ENCODE measurements at regions not wholly inside any gene's neighbourhood (a gene's known extent, or its start where the extent isn't known, plus 50 kb on each side); places are given as distances from the start of the nearest gene placed in this dataset.

DNA sequence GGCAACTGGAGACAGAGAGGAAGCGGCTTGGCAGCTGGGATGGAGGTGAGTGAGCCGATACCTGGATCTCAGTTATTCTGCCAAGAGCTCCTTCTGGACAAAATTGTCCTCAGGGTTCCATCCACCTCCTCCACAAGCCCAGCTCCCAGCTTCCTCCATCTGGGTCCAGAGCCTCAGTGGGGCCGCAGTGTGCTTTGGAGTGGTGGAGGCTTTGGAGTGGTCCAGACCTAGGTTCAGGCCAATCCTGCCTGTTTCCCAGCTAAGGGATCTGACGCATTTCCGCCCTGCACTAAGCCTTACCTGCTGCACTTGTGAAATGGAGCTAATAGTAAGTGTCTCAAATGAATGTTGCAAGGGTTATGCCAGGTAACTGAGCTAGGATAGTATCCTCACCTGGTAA is 355.7 kb upstream of the SHH start:
- intact Hi-C loops (cut with micrococcal nuclease; ENCODE audit: unreplicated experiment), result no loop called here
- Histone ChIP-seq H3K4me3 (ENCODE audit: low read depth in 2 of 2, low read length in 2 of 2) (no peak overlapping the region), H3K9me3 (ENCODE audit: control insufficient read depth, insufficient read depth, low read depth, low read length) (no peaks in the 10 kb centered on the region), H3K4me1 (ENCODE audit: control insufficient read depth, insufficient read depth, low read length) (no peaks in the 10 kb centered on the region), H3K27ac (ENCODE audit: low read length) (no peak overlapping the region), H3K27me3 (ENCODE audit: control insufficient read depth, insufficient read depth, low read length) (no peaks in the 10 kb centered on the region), H3K36me3 (ENCODE audit: control insufficient read depth, insufficient read depth, low read length) (no peaks in the 10 kb centered on the region)
- no peak for TF ChIP-seq POLR2AphosphoS5 (IDR thresholded peaks at IDR 0.05; ENCODE audit: low read depth, low read length)
- no peak for TF ChIP-seq SIN3A (IDR thresholded peaks at IDR 0.05; ENCODE audit: borderline replicate concordance, insufficient read depth, low read depth, low read length)
- TF ChIP-seq TCF7L2 (IDR thresholded peaks at IDR 0.05; ENCODE audit: low read depth, low read length), result no peak
- TF ChIP-seq, protein P1, sequence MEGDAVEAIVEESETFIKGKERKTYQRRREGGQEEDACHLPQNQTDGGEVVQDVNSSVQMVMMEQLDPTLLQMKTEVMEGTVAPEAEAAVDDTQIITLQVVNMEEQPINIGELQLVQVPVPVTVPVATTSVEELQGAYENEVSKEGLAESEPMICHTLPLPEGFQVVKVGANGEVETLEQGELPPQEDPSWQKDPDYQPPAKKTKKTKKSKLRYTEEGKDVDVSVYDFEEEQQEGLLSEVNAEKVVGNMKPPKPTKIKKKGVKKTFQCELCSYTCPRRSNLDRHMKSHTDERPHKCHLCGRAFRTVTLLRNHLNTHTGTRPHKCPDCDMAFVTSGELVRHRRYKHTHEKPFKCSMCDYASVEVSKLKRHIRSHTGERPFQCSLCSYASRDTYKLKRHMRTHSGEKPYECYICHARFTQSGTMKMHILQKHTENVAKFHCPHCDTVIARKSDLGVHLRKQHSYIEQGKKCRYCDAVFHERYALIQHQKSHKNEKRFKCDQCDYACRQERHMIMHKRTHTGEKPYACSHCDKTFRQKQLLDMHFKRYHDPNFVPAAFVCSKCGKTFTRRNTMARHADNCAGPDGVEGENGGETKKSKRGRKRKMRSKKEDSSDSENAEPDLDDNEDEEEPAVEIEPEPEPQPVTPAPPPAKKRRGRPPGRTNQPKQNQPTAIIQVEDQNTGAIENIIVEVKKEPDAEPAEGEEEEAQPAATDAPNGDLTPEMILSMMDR (IDR thresholded peaks at IDR 0.05), result no peak
- TF ChIP-seq, protein P2, sequence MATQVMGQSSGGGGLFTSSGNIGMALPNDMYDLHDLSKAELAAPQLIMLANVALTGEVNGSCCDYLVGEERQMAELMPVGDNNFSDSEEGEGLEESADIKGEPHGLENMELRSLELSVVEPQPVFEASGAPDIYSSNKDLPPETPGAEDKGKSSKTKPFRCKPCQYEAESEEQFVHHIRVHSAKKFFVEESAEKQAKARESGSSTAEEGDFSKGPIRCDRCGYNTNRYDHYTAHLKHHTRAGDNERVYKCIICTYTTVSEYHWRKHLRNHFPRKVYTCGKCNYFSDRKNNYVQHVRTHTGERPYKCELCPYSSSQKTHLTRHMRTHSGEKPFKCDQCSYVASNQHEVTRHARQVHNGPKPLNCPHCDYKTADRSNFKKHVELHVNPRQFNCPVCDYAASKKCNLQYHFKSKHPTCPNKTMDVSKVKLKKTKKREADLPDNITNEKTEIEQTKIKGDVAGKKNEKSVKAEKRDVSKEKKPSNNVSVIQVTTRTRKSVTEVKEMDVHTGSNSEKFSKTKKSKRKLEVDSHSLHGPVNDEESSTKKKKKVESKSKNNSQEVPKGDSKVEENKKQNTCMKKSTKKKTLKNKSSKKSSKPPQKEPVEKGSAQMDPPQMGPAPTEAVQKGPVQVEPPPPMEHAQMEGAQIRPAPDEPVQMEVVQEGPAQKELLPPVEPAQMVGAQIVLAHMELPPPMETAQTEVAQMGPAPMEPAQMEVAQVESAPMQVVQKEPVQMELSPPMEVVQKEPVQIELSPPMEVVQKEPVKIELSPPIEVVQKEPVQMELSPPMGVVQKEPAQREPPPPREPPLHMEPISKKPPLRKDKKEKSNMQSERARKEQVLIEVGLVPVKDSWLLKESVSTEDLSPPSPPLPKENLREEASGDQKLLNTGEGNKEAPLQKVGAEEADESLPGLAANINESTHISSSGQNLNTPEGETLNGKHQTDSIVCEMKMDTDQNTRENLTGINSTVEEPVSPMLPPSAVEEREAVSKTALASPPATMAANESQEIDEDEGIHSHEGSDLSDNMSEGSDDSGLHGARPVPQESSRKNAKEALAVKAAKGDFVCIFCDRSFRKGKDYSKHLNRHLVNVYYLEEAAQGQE (IDR thresholded peaks at IDR 0.05; ENCODE audit: insufficient read depth in 1 of 2, low read depth in 2 of 2, low read length in 1 of 2), result no peak
- DNase-seq (ENCODE audit: low read depth, low spot score), result no peak
- ATAC-seq, result no peak
- in situ Hi-C loops (cut with HindIII; ENCODE audit: low pct_unique_long_range_greater_than_20kb, low sequenced_read_pairs), result no loop called here
- POLR2A ChIA-PET, result no interaction called here
- no TSS peak for BruUV-seq (replicated peaks)
- CTCF ChIA-PET, result interaction anchor here (0.6 kb wide), 1 partner anchor 24 kb away, joined by 3 read pairs; no protein-coding TSS in a partner anchor

DNA sequence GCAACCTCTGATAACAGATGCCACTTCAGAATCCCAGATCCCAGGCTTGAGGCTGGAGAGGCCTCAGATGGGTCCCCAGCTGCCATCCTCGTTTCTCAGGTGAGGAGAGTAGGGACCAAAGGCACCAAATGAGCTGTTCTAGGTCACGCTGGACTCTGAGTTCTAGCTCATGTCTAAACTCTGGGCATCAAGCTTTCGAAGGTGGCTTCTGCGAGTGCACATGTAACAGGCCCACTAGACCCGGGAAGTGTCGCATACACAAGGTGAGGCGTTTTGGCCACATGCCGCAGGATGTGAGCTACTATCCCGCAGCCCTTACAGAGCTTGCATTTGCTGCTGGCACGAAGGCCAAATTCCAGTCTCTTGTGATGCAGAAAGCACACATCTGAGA is 355.1 kb upstream of the SHH start:
- BruUV-seq (replicated peaks), result no TSS peak
- H3K36me3 ChIP-seq (ENCODE audit: control insufficient read depth, insufficient read depth, low read length), result no peaks in the 10 kb centered on the region
- in situ Hi-C loops (cut with HindIII; ENCODE audit: low pct_unique_long_range_greater_than_20kb, low sequenced_read_pairs) (no loop called here), intact Hi-C loops (cut with micrococcal nuclease; ENCODE audit: unreplicated experiment) (no loop called here)
- H3K4me1 ChIP-seq (ENCODE audit: control insufficient read depth, insufficient read depth, low read length), result no peaks in the 10 kb centered on the region
- no peak overlapping the region for H3K27ac ChIP-seq (ENCODE audit: low read length)
- no peak for ATAC-seq
- no peaks in the 10 kb centered on the region for H3K27me3 ChIP-seq (ENCODE audit: control insufficient read depth, insufficient read depth, low read length)
- ChIA-PET POLR2A (no interaction called here), CTCF (interaction anchor here (0.6 kb wide), 1 partner anchor 24 kb away, joined by 3 read pairs; no protein-coding TSS in a partner anchor)
- no peaks in the 10 kb centered on the region for H3K9me3 ChIP-seq (ENCODE audit: control insufficient read depth, insufficient read depth, low read depth, low read length)
- H3K4me3 ChIP-seq (ENCODE audit: low read depth in 2 of 2, low read length in 2 of 2), result no peak overlapping the region
- TF ChIP-seq SIN3A (IDR thresholded peaks at IDR 0.05; ENCODE audit: borderline replicate concordance, insufficient read depth, low read depth, low read length) (no peak), POLR2AphosphoS5 (IDR thresholded peaks at IDR 0.05; ENCODE audit: low read depth, low read length) (no peak), TCF7L2 (IDR thresholded peaks at IDR 0.05; ENCODE audit: low read depth, low read length) (no peak)
- TF ChIP-seq, protein P2 (IDR thresholded peaks at IDR 0.05; ENCODE audit: insufficient read depth in 1 of 2, low read depth in 2 of 2, low read length in 1 of 2), result no peak
- TF ChIP-seq, protein P1 (IDR thresholded peaks at IDR 0.05), result no peak
- no peak for DNase-seq (ENCODE audit: low read depth, low spot score)

All from Panc1 (cell line).